Right atrium auricular region (tissue), 2 donors: ENCODE measurements at regions not wholly inside any gene's neighbourhood (a gene's known extent, or its start where the extent isn't known, plus 50 kb on each side); places are given as distances from the start of the nearest gene placed in this dataset.

ENCODE experiments used
- DNase-seq: peaks from one replicate; pipeline ENCODE4 v3.0.0-alpha.2; 2019; ENCODE audit warnings: low spot score
- H3K27ac ChIP-seq, 2 donors: fragments of 200-600 bp; sonication (generic); 1 replicate in 1 of 2; 2 replicates in 1 of 2; pipeline ENCODE4 v1.5.1; 2016 to 2019
- H3K27me3 ChIP-seq, 2 donors: fragments of 200-600 bp; sonication (generic); one replicate each; pipeline versions ENCODE4 v1.5.1 to v1.6.0; 2017 to 2019
- H3K36me3 ChIP-seq: fragments of 200-600 bp; sonication (generic); one replicate; pipeline ENCODE4 v1.5.1; 2016
- H3K4me1 ChIP-seq, 2 donors: fragments of 200-600 bp; sonication (generic); one replicate each; pipeline versions ENCODE4 v1.5.1 to v1.6.0; 2017 to 2019
- H3K4me3 ChIP-seq, 2 donors: fragments of 200-600 bp; sonication (generic); 1 replicate in 1 of 2; 2 replicates in 1 of 2; pipeline ENCODE4 v1.5.1; 2017 to 2019; ENCODE audit warnings: mild to moderate bottlenecking in 1 of 2, moderate library complexity in 1 of 2
- H3K9me3 ChIP-seq, 2 donors: fragments of 200-600 bp; sonication (generic); one replicate each; pipeline ENCODE4 v1.5.1; 2019
- TF ChIP-seq, protein P1 (sequence below), 2 donors: fragments of 200-600 bp; sonication (generic); IDR thresholded peaks; one replicate each; pipeline ENCODE4 v1.5.1; 2019; ENCODE audit warnings: antibody characterized with exemption in 2 of 2

GRCh38 chr6:86276056-86276455, 633.4 kb upstream of the SYNCRIP start:
- Histone ChIP-seq H3K27me3 (no peaks in the 10 kb centered on the region), H3K27ac (no peak overlapping the region), H3K36me3 (no peaks in the 10 kb centered on the region), H3K4me1 (no peaks in the 10 kb centered on the region), H3K4me3 (no peak overlapping the region), H3K9me3 (no peaks in the 10 kb centered on the region)
- TF ChIP-seq, protein P1, sequence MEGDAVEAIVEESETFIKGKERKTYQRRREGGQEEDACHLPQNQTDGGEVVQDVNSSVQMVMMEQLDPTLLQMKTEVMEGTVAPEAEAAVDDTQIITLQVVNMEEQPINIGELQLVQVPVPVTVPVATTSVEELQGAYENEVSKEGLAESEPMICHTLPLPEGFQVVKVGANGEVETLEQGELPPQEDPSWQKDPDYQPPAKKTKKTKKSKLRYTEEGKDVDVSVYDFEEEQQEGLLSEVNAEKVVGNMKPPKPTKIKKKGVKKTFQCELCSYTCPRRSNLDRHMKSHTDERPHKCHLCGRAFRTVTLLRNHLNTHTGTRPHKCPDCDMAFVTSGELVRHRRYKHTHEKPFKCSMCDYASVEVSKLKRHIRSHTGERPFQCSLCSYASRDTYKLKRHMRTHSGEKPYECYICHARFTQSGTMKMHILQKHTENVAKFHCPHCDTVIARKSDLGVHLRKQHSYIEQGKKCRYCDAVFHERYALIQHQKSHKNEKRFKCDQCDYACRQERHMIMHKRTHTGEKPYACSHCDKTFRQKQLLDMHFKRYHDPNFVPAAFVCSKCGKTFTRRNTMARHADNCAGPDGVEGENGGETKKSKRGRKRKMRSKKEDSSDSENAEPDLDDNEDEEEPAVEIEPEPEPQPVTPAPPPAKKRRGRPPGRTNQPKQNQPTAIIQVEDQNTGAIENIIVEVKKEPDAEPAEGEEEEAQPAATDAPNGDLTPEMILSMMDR (IDR thresholded peaks at IDR 0.05): no peak
- no peak for DNase-seq

DNA sequence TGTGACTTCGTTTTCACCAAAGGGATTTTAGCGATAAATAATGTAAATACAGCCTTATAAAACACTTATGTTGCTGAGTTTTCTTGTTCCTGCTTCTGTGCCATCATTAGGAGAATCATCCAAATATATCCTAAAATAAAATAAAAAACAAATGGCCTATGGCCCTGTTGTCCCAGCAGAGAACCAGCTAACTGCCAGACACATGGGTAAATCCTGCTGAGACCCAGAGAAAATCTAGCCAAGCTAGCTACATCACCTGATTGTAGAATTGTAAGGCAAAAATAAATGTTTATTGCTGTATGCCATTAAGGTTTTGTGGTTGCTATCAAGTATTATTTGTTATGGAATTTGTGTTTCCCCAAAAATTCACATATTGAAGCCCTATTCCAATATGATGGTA, 631.2 kb upstream of the SYNCRIP start:
- no peak for DNase-seq
- H3K27ac ChIP-seq: no peak overlapping the region
- TF ChIP-seq, protein P1 (IDR thresholded peaks at IDR 0.05): no peak
- no peaks in the 10 kb centered on the region for H3K9me3 ChIP-seq
- H3K27me3 ChIP-seq: no peaks in the 10 kb centered on the region
- H3K4me3 ChIP-seq: no peak overlapping the region
- H3K36me3 ChIP-seq: no peaks in the 10 kb centered on the region
- no peaks in the 10 kb centered on the region for H3K4me1 ChIP-seq

GRCh38 chr6:86256615-86257187, 614.0 kb upstream of the SYNCRIP start:
- no peak for DNase-seq

DNA sequence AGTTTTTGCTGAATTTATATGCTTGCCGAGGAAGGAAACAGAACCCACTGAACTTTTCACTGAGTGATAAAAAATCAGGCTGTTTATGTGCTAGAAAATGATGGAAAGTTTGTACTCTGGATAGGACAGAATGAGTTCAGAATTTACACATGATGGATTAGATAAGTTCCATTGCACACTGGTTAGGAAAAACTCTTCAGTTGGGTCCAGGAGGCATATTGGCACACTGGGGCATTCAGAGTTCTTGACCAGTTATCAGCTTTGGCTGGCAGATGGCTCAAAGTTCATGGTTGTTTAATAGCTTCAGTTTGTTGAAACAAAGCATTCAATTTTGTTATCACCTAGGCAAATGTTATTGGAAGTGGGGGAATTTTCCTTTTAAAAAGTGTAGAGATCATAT, 613.3 kb upstream of the SYNCRIP start:
- no peaks in the 10 kb centered on the region for H3K27me3 ChIP-seq
- no peak overlapping the region for H3K27ac ChIP-seq
- TF ChIP-seq, protein P1 (IDR thresholded peaks at IDR 0.05): no peak
- H3K36me3 ChIP-seq: no peaks in the 10 kb centered on the region
- no peaks in the 10 kb centered on the region for H3K4me1 ChIP-seq
- no peak overlapping the region for H3K4me3 ChIP-seq
- DNase-seq: no peak
- no peaks in the 10 kb centered on the region for H3K9me3 ChIP-seq

More at GRCh38 chr6:86256615-86257187, 614.0 kb upstream of the SYNCRIP start:
- Histone ChIP-seq H3K9me3 (no peaks in the 10 kb centered on the region), H3K4me1 (no peaks in the 10 kb centered on the region), H3K27me3 (no peaks in the 10 kb centered on the region), H3K27ac (no peak overlapping the region), H3K4me3 (no peak overlapping the region), H3K36me3 (no peaks in the 10 kb centered on the region)
- TF ChIP-seq, protein P1 (IDR thresholded peaks at IDR 0.05): no peak

DNA sequence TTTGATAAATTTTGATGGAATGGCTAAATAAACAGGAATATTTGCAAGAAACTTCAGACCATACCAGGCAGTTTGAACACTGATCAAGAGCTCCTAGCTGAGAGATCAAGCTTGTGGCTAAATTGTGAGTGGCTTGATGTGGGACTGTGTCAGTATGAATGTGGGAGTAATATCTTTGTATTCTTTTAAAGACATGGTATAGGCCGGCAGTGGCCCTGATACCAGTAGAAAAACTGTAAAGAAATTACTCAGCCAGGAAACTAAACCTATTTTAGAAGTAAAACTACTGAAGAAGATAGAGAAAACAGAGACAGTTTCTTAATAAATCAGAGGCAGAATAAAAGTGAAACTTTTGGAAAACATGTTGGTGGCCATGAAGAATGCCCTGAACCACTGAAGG, 608.4 kb upstream of the SYNCRIP start:
- TF ChIP-seq, protein P1 (IDR thresholded peaks at IDR 0.05): no peak
- Histone ChIP-seq H3K36me3 (no peaks in the 10 kb centered on the region), H3K27me3 (no peaks in the 10 kb centered on the region), H3K4me3 (no peak overlapping the region), H3K4me1 (no peaks in the 10 kb centered on the region), H3K27ac (no peak overlapping the region), H3K9me3 (no peaks in the 10 kb centered on the region)
- no peak for DNase-seq

DNA sequence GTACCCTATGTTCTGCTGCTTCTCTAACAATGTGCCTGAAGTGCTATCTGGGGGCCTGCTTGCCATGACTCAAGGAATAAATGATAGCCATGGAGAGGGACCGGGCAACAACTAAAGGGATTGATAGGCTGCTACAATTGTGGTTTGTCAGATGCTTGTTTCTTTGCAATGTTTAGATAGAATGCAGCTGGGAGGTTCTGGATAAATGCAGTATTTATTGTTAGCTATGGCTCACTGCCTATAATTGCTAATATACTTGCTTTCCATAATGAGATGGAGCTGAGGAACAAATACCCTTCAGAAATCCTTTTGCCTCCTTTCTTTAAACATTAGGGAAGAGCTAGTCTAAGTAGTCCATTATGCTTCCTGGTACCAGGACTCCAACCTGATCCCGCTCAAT, 575.2 kb upstream of the SYNCRIP start:
- Histone ChIP-seq H3K27me3 (no peaks in the 10 kb centered on the region), H3K9me3 (peaks cover 0 to 8% of the 10 kb centered on the region in 2 donors), H3K4me3 (no peak overlapping the region), H3K36me3 (no peaks in the 10 kb centered on the region), H3K4me1 (no peaks in the 10 kb centered on the region), H3K27ac (no peak overlapping the region)
- TF ChIP-seq, protein P1 (IDR thresholded peaks at IDR 0.05): no peak
- DNase-seq: no peak
